NCI-H1417 (cell line): ENCODE measurements at regions not wholly inside any gene's neighbourhood (a gene's known extent, or its start where the extent isn't known, plus 50 kb on each side); places are given as distances from the start of the nearest gene placed in this dataset.

Experiments used
- DNase-seq, 3 experiments: peaks; one replicate each; lab custom pipeline; 2025; lab: John Stamatoyannopoulos, UW

- no peak for DNase-seq
Measured at GRCh38 chr11:7874056-7874455, 57.0 kb downstream of the OR10A6 start.

- DNase-seq = no peak
Measured at GRCh38 chr11:7872890-7873289, 58.2 kb downstream of the OR10A6 start.

GRCh38 chr11:7871056-7871455 is 60.0 kb downstream of the OR10A6 start:
- no peak for DNase-seq

- no peak for DNase-seq
Measured at GRCh38 chr11:7869467-7869866, 61.6 kb downstream of the OR10A6 start.

- DNase-seq = peak in 1 of 3 experiments; percentile 6
Measured at GRCh38 chr11:7861292-7861691, 64.5 kb upstream of the OR5P2 start.

GRCh38 chr11:7860844-7861243 is 64.1 kb upstream of the OR5P2 start:
- DNase-seq = peak in 1 of 3 experiments; percentile 4

GRCh38 chr11:7858006-7858405 is 61.3 kb upstream of the OR5P2 start:
- DNase-seq = no peak

- no peak for DNase-seq
Measured at GRCh38 chr11:7851391-7851790, 54.6 kb upstream of the OR5P2 start.

- DNase-seq = no peak
Measured at GRCh38 chr11:7849018-7849417, 52.3 kb upstream of the OR5P2 start.
